ENCODE measurements at regions not wholly inside any gene's neighbourhood (a gene's known extent, or its start where the extent isn't known, plus 50 kb on each side); places are given as distances from the start of the nearest gene placed in this dataset.

DNA sequence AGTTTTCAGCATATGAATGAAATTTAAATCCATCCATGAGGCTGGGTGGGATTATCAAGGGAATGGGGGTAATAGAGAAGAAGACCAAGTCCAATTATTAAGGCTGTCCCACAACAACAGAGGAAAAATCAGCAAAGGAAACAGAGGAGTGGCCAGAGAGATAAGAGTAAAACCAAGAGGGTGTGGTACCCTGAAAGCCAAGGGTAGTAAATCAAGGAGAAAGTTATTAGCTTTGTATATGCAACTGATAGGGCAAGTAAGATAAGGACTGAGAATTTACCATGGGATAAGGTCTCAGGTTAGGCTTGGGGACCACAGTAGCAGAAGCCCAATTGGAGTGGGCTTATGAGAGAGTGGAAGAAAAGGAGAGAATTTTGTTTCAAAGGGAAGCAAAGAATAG, 134.5 kb downstream of the NUAK1 start:
- DNase-seq: no peak

DNA sequence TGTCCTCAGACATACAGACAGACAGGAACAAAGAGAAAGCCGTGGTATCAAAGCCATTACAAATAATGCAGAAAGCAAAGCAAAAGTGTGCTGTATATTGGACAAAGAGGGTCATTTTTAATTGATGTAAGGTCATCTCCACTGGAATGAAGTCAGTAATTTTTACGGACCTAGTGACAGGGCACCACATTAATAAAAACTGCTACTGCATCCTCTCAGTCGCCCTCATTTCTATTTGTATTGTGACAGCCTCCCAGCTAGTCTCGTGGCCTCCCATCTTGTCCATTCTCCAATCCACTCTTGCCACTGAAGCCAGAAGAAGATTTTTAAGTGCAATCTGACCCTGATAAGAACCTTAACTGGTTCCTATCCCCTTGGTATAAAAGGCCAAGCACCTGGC, 132.4 kb downstream of the NUAK1 start:
- no peak for DNase-seq

DNA sequence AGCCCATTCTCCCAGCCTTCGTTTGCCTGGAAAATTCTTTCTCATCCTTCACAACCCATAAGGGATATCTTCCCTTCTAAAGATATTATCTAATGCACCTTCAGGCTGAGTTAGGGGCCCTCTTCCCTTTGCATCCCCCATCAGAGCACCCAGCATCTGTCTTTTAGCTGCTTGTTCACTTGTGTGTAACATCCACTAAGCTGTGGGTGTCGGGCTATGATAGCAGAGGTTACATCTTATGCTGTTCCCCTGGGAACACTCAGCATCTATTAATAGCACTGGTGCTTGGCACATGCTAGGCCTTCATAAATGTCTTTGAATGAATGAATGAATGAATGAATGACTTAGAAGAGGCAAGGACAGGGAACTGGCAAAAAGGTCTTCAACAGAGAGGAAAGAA, 131.8 kb downstream of the NUAK1 start:
- DNase-seq: no peak

DNA sequence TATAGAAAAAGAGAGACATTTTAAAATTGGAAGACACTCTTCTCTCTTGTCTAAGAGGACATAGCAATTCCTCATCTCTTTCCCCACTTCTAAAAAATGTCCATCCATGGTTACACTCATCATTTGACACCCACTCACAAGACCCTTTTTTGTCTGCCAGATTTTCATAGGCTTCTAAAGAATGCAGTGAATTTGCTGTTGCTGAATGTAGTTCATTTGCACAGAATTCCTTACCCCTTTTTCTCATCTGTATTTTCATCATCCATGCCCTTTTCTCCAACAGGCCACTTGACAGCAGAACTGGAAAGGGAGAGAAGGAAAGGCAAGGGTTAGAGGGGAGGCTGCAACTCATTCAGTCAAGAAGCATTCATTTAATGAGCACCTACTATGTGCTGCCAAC, 128.0 kb downstream of the NUAK1 start:
- no peak for DNase-seq

All from NCI-H226 (cell line).